H1 (cell line): ENCODE measurements at regions not wholly inside any gene's neighbourhood (a gene's known extent, or its start where the extent isn't known, plus 50 kb on each side); places are given as distances from the start of the nearest gene placed in this dataset.

Experiments
- CTCF ChIA-PET: fragments of 300-600 bp; sonication (Branson Sonifier 250); formaldehyde crosslinking; loops from one replicate; lab custom pipeline; 2021; ENCODE audit not compliant: partially characterized antibody; lab: Charles Lee
- POLR2A ChIA-PET: fragments of 300-600 bp; sonication (Branson Sonifier 250); formaldehyde crosslinking; loops from one replicate; lab custom pipeline; 2021; ENCODE audit warnings: inconsistent platforms; ENCODE audit not compliant: partially characterized antibody; lab: Charles Lee
- DNase-seq, 2 experiments: peaks; one replicate each; pipeline versions ENCODE4 v3.0.0 to v3.0.0-alpha.2; 2010 to 2022; ENCODE audit warnings: low spot score in 2 of 2, low read depth in 1 of 2, mixed read lengths in 1 of 2
- FAIRE-seq: peaks from 2 replicates; lab custom pipeline; 2011; peaks lifted over from hg19 to GRCh38; lab: Jason Lieb, UNC
- H2AFZ ChIP-seq: 2 replicates; pipeline ENCODE4 v1.8.1; 2012; ENCODE audit warnings: low read length, inconsistent platforms
- H2AK5ac ChIP-seq: 2 replicates; pipeline ENCODE4 v1.6.1; 2013; ENCODE audit warnings: low read depth, low read length
- H2BK120ac ChIP-seq: replicated peaks from 2 replicates; pipeline ENCODE3; 2013; ENCODE audit warnings: low read depth, low read length, inconsistent platforms
- H2BK12ac ChIP-seq: 2 replicates; pipeline ENCODE4 v1.6.1; 2013; ENCODE audit warnings: low read depth, low read length
- H2BK15ac ChIP-seq: 2 replicates; pipeline ENCODE4 v1.6.1; 2013; ENCODE audit warnings: low read length
- H2BK20ac ChIP-seq: 2 replicates; pipeline ENCODE4 v1.6.1; 2013; ENCODE audit warnings: low read length
- H2BK5ac ChIP-seq: 2 replicates; pipeline ENCODE4 v1.6.1; 2013; ENCODE audit warnings: low read depth, low read length
- H3K14ac ChIP-seq: 2 replicates; pipeline ENCODE4 v1.6.1; 2013; ENCODE audit warnings: inconsistent platforms; ENCODE audit not compliant: insufficient read length
- H3K18ac ChIP-seq: 2 replicates; pipeline ENCODE4 v1.6.1; 2013; ENCODE audit warnings: low read length; ENCODE audit errors: extremely low read depth
- H3K23ac ChIP-seq: 2 replicates; pipeline ENCODE4 v1.6.1; 2013; ENCODE audit warnings: inconsistent platforms; ENCODE audit not compliant: insufficient read length
- H3K23me2 ChIP-seq: 2 replicates; pipeline ENCODE4 v1.6.1; 2013; ENCODE audit warnings: low read depth, low read length
- H3K27ac ChIP-seq: 2 replicates; pipeline ENCODE4 v1.6.1; 2011; ENCODE audit warnings: low read depth, low read length, inconsistent platforms
- H3K27me3 ChIP-seq, 4 experiments: replicated peaks in 1 of 4; 1 replicate in 1 of 4; 2 replicates in 3 of 4; pipeline versions ENCODE4 v1.6.1 to v1.8.1; 2011 to 2013; ENCODE audit warnings: low read length in 3 of 4, mild to moderate bottlenecking in 3 of 4, inconsistent platforms in 2 of 4, mixed read lengths in 2 of 4, moderate library complexity in 1 of 4; ENCODE audit not compliant: control insufficient read depth in 3 of 4, insufficient read depth in 3 of 4; ENCODE audit errors: extremely low read depth in 1 of 4
- H3K36me3 ChIP-seq, 4 experiments: 2 replicates each; pipeline versions ENCODE4 v1.6.1 to v1.8.1; 2011 to 2013; ENCODE audit warnings: mild to moderate bottlenecking in 4 of 4, low read length in 3 of 4, moderate library complexity in 2 of 4, control low read depth in 1 of 4, inconsistent platforms in 1 of 4; ENCODE audit not compliant: insufficient read depth in 4 of 4, control insufficient read depth in 2 of 4
- H3K4ac ChIP-seq: replicated peaks from 2 replicates; pipeline ENCODE3; 2013; ENCODE audit warnings: low read length, low read depth, mixed read lengths, inconsistent platforms; ENCODE audit not compliant: insufficient read length
- H3K4me1 ChIP-seq, 4 experiments: replicated peaks in 1 of 4; 1 replicate in 1 of 4; 2 replicates in 3 of 4; pipeline versions ENCODE4 v1.6.1 to v1.8.1; 2011 to 2013; ENCODE audit warnings: low read length in 3 of 4, inconsistent platforms in 2 of 4, mixed read lengths in 1 of 4; ENCODE audit not compliant: insufficient read depth in 4 of 4, control insufficient read depth in 3 of 4
- H3K4me2 ChIP-seq, 2 experiments: 2 replicates each; pipeline versions ENCODE4 v1.6.1 to v1.8.1; 2011 to 2013; ENCODE audit warnings: low read depth in 2 of 2, low read length in 2 of 2, control low read depth in 1 of 2, inconsistent platforms in 1 of 2, mild to moderate bottlenecking in 1 of 2; ENCODE audit not compliant: insufficient read depth in 1 of 2
- H3K4me3 ChIP-seq, 4 experiments: fragments of 200-600, 300-600 bp in 1 of 4; sonication (generic), shearing (Covaris generic), sonication (Bioruptor Twin) in 1 of 4; 2 replicates each; pipeline versions ENCODE4 v1.5.1 to v1.8.1; 2011 to 2016; ENCODE audit warnings: low read length in 4 of 4, low read depth in 3 of 4, control low read depth in 2 of 4, inconsistent platforms in 2 of 4, mild to moderate bottlenecking in 2 of 4, mixed read lengths in 1 of 4, moderate library complexity in 1 of 4; ENCODE audit not compliant: insufficient read depth in 2 of 4; ENCODE audit errors: extremely low read depth in 1 of 4
- H3K56ac ChIP-seq: replicated peaks from 2 replicates; pipeline ENCODE3; 2013; ENCODE audit warnings: low read depth, mild to moderate bottlenecking, mixed read lengths, low read length, inconsistent platforms; ENCODE audit not compliant: insufficient read length
- H3K79me1 ChIP-seq: 2 replicates; pipeline ENCODE4 v1.6.1; 2013; ENCODE audit warnings: low read depth, low read length, control low read depth
- H3K79me2 ChIP-seq, 2 experiments: 2 replicates each; pipeline versions ENCODE4 v1.6.1 to v1.8.1; 2012 to 2013; ENCODE audit warnings: low read length in 2 of 2, mild to moderate bottlenecking in 2 of 2, inconsistent platforms in 1 of 2; ENCODE audit not compliant: insufficient read depth in 2 of 2, control insufficient read depth in 1 of 2
- H3K9ac ChIP-seq, 4 experiments: replicated peaks in 1 of 4; 1 replicate in 1 of 4; 2 replicates in 3 of 4; pipeline versions ENCODE4 v1.6.1 to v1.8.1; 2011 to 2013; ENCODE audit warnings: low read depth in 3 of 4, low read length in 3 of 4, control low read depth in 2 of 4, mild to moderate bottlenecking in 2 of 4, moderate library complexity in 2 of 4, inconsistent platforms in 1 of 4; ENCODE audit errors: extremely low read depth in 1 of 4
- H3K9me3 ChIP-seq, 2 experiments: 2 replicates each; pipeline versions ENCODE4 v1.6.1 to v1.8.1; 2012 to 2013; ENCODE audit warnings: mild to moderate bottlenecking in 2 of 2, moderate library complexity in 2 of 2, control low read depth in 1 of 2, inconsistent platforms in 1 of 2, low read depth in 1 of 2, low read length in 1 of 2, mixed read lengths in 1 of 2; ENCODE audit not compliant: insufficient read depth in 2 of 2
- H4K20me1 ChIP-seq, 2 experiments: replicated peaks in 1 of 2; 2 replicates each; pipeline versions ENCODE3 to v1.8.1; 2011 to 2013; ENCODE audit warnings: inconsistent platforms in 2 of 2, low read length in 2 of 2, mild to moderate bottlenecking in 1 of 2; ENCODE audit not compliant: insufficient read depth in 2 of 2, control insufficient read depth in 1 of 2
- H4K5ac ChIP-seq: 2 replicates; pipeline ENCODE4 v1.6.1; 2013; ENCODE audit warnings: low read length, low read depth, mixed read lengths, inconsistent platforms; ENCODE audit not compliant: insufficient read length
- H4K8ac ChIP-seq: 2 replicates; pipeline ENCODE4 v1.8.0; 2013; ENCODE audit warnings: mild to moderate bottlenecking, moderate library complexity, low read length, inconsistent platforms; ENCODE audit not compliant: insufficient read depth; ENCODE audit errors: extremely low read depth
- H4K91ac ChIP-seq: replicated peaks from 2 replicates; pipeline ENCODE3; 2013; ENCODE audit warnings: low read length, mixed read lengths, inconsistent platforms; ENCODE audit not compliant: insufficient read length
- ASH2L ChIP-seq: fragments of 200-600, 300-600 bp; sonication (generic); IDR thresholded peaks from one replicate; pipeline ENCODE4 v1.7.1; 2017; ENCODE audit warnings: low read length
- CEBPB ChIP-seq: IDR thresholded peaks from 2 replicates; pipeline ENCODE4 v1.6.1; 2012; ENCODE audit warnings: low read depth, low read length
- CHD1 ChIP-seq: IDR thresholded peaks from 2 replicates; pipeline ENCODE4 v1.6.1; 2012; ENCODE audit warnings: low read depth, low read length, improper control_type of control experiment
- FOSL1 ChIP-seq: IDR thresholded peaks from 2 replicates; pipeline ENCODE4 v1.6.1; 2011; ENCODE audit warnings: mild to moderate bottlenecking, low read depth, low read length, moderate library complexity; ENCODE audit not compliant: insufficient read depth
- HDAC2 ChIP-seq, 2 experiments: fragments of 300-600 bp in 1 of 2; sonication (generic) in 1 of 2; IDR thresholded peaks; 2 replicates each; pipeline ENCODE4 v1.6.1; 2011 to 2012; ENCODE audit warnings: low read depth in 2 of 2, low read length in 2 of 2, mild to moderate bottlenecking in 2 of 2, moderate library complexity in 2 of 2, borderline replicate concordance in 1 of 2, inconsistent platforms in 1 of 2
- JUN ChIP-seq: IDR thresholded peaks from 2 replicates; pipeline ENCODE4 v1.6.1; 2011; ENCODE audit warnings: low read depth, mild to moderate bottlenecking, improper control_type of control experiment, low read length
- KDM1A ChIP-seq: fragments of 200-600, 300-600 bp; sonication (generic); IDR thresholded peaks from 2 replicates; pipeline ENCODE4 v1.7.1; 2016; ENCODE audit warnings: mild to moderate bottlenecking, low read length, borderline replicate concordance
- RFX5 ChIP-seq: IDR thresholded peaks from 2 replicates; pipeline ENCODE4 v1.6.1; 2011; ENCODE audit warnings: low read depth, low read length, improper control_type of control experiment, borderline replicate concordance
- SAP30 ChIP-seq: fragments of 300-600 bp; sonication (generic); IDR thresholded peaks from 2 replicates; pipeline ENCODE4 v1.7.1; 2012; ENCODE audit warnings: low read length, moderate library complexity, mild to moderate bottlenecking, inconsistent platforms; ENCODE audit not compliant: insufficient read depth, insufficient replicate concordance
- SIRT6 ChIP-seq: IDR thresholded peaks from one replicate; pipeline ENCODE4 v1.7.1; 2012; ENCODE audit warnings: low read length, inconsistent platforms
- SUZ12 ChIP-seq: fragments of 200-600 bp; sonication (generic); IDR thresholded peaks from 2 replicates; pipeline ENCODE4 v1.6.1; 2012; ENCODE audit warnings: mild to moderate bottlenecking, inconsistent platforms, low read length, moderate library complexity, mixed read lengths
- WGBS, 2 experiments: shearing (Covaris generic) in 1 of 2; methylation state at CpG; one replicate each; pipeline versions ENCODE4 v1.1.6 to v1.1.7; 2013 to 2015; ENCODE audit warnings: low lambda C conversion rate in 2 of 2, mixed read lengths in 2 of 2, inconsistent platforms in 1 of 2, low coverage in 1 of 2, missing lambda C conversion rate in 1 of 2; ENCODE audit not compliant: insufficient replicate concordance in 2 of 2, insufficient coverage in 1 of 2, insufficient read length in 1 of 2; ENCODE audit errors: extremely low coverage in 1 of 2, missing lambda C conversion rate in 1 of 2; 5-methylcytosine and 5-hydroxymethylcytosine counted together

GRCh38 chr6:2579241-2579761, 171.4 kb downstream of the MYLK4 start:
- H2BK120ac ChIP-seq, result no peak overlapping the region
- H4K8ac ChIP-seq, result no peak overlapping the region
- no peak overlapping the region for H3K4ac ChIP-seq
- DNase-seq (no peak), FAIRE-seq (no peak)
- H3K79me1 ChIP-seq, result no peaks in the 10 kb centered on the region
- no peak overlapping the region for H3K18ac ChIP-seq
- H2BK15ac ChIP-seq, result no peak overlapping the region
- TF ChIP-seq CHD1, result no peak
- TF ChIP-seq ASH2L, result no peak
- TF ChIP-seq HDAC2 (IDR thresholded peaks at IDR 0.05; ENCODE audit: borderline replicate concordance in 1 of 2, low read depth in 2 of 2, low read length in 2 of 2), result no peak
- TF ChIP-seq CEBPB, result no peak
- TF ChIP-seq FOSL1, result no peak
- TF ChIP-seq RFX5, result no peak
- TF ChIP-seq SIRT6, result no peak
- no peak for TF ChIP-seq SAP30
- TF ChIP-seq KDM1A, result no peak
- no peak for TF ChIP-seq JUN
- TF ChIP-seq SUZ12, result no peak
- H3K9ac ChIP-seq, result no peak overlapping the region
- H3K4me2 ChIP-seq, result no peak overlapping the region
- no peak overlapping the region for H4K91ac ChIP-seq
- H3K56ac ChIP-seq, result no peak overlapping the region
- H4K5ac ChIP-seq, result no peak overlapping the region
- H3K14ac ChIP-seq, result no peak overlapping the region
- H3K9me3 ChIP-seq, result no peaks in the 10 kb centered on the region; a peak in 1 of 4 replicates
- H2AFZ ChIP-seq, result no peak overlapping the region; the same call in 1 of the 2 replicates
- no peaks in the 10 kb centered on the region for H4K20me1 ChIP-seq
- WGBS, 2 experiments, result 84% methylated on average over 16 of the region's 16 CpGs; no CpG with 5 or more reads in 1 of the 2 experiments
- peaks cover 0 to 1% (median 0%) of the 10 kb centered on the region in 4 experiments; a peak in 2 of 7 replicates for H3K27me3 ChIP-seq
- H3K23ac ChIP-seq, result no peak overlapping the region
- H3K4me3 ChIP-seq, result no peak overlapping the region
- H2AK5ac ChIP-seq, result no peak overlapping the region
- ChIA-PET POLR2A (no interaction called here), CTCF (interaction anchor here (1.0 to 1.2 kb wide), 2 partner anchors 17 to 55 kb away, joined by 3 read pairs; no protein-coding TSS in a partner anchor)
- H3K27ac ChIP-seq, result no peak overlapping the region
- H3K36me3 ChIP-seq, result no peaks in the 10 kb centered on the region; a peak in 1 of 8 replicates
- H2BK20ac ChIP-seq, result no peak overlapping the region
- no peaks in the 10 kb centered on the region for H3K23me2 ChIP-seq
- no peak overlapping the region for H2BK5ac ChIP-seq
- H2BK12ac ChIP-seq, result no peak overlapping the region
- no peaks in the 10 kb centered on the region for H3K79me2 ChIP-seq
- peaks cover 0 to 2% (median 0%) of the 10 kb centered on the region in 4 experiments; a peak in 1 of 7 replicates for H3K4me1 ChIP-seq
